HG02763 (cell line): ENCODE measurements at regions not wholly inside any gene's neighbourhood (a gene's known extent, or its start where the extent isn't known, plus 50 kb on each side); places are given as distances from the start of the nearest gene placed in this dataset.
A peak's percentile ranks its signal among the peaks of the same experiment; 100 is the strongest.

Experiments used
- ATAC-seq: cut with Tn5 transposase; IDR thresholded peaks from one replicate; pipeline ENCODE4 v1.9.1; 2021; ENCODE audit warnings: mild to moderate bottlenecking, moderate library complexity; ENCODE audit not compliant: unreplicated experiment

DNA sequence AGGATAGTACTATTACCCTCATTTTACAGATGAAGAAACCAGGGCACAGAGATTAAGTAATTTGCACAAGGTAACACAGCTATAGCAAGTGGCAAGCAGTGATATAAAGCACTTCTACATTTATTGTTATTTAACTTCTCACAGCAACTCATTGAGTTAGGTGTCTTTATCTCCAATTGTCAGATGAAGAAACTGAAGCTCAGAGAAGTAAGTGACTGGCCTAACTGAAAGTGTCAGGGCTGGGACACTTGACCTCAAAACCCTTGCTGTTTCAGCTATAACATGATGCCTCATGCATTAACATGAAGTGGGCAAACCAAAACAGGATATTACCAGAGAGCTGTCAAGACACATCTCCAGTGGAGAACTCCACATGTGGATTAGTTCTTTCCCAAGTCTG, 65.8 kb upstream of the LEKR1 start:
- ATAC-seq: peak; percentile 91

DNA sequence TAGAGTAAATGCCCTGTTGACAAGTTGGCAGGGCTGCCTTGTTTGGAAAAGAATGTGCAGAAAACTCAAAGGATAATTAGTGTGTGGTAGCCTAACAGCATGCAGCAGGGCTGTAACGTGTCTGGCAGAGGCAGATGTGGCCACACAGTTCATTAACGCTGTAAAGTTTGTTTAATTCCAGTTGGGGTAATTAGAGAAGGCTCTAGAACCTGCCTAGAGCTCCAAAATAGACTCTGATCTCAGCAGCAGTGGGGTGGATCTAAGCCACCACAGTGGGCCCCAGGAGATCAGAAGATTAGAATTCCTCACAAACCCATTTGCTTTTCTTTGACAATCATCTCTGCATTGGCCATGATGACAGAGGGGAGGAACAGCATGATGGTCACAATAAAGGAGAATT, 65.1 kb upstream of the LEKR1 start:
- ATAC-seq: no peak

DNA sequence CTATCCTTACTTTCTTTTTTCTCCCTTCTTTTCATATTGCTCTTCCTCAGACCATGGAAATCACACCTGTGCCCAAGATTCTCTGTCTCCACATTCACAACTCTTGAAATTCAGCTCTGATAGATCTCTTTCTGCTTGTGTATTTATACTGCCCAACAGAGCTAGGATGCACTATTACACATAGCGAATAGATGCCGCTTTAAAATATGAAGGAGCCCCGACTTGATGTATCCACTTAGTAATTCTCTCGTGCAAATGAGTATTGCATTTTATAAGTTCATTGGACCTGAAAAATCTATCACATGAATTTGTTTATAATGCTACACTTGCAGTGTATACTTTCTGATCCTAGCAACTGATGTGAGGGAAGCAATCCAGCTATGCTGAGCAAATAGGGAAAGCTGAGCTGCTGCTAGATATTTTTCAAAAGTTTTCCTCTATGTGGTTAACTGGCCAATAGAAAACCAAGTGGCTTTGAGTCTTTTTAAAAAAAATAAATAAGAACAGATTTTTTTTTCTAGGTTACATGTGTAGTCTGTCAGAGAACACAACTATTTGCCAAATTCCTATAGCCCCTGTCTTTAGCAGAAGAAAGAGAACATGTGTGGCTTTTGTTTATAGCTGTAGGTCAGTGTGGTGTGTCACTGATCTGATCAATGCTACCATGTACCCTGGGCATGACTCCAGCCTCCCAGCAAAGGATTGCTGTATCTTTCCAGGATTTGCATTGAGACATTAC, 64.3 kb upstream of the LEKR1 start:
- ATAC-seq: no peak

DNA sequence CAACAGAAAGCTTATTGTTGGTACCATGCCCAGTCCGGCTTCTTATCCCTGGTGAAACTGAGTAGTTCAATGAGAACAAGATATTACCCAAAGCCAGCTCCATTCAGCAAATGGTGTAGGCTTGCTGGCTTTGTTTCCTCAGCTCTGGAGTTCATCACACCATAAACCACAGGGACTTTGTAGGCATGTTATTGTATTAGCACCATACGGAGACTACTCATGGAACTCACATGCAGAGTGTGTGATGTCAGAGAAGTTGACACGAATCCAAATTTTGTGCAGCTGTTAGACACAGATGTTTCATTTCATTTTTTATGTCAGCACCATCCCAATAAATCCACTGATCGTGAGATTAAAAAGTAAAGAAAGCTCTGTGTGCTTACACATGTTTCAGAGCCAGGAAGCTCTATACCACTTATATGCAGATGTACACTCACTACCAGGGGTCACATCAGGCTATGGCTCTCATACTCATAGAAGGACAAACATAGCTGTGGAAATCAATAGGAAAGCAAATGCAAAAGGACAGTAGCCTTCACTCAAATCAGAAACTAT, 63.4 kb upstream of the LEKR1 start:
- ATAC-seq: no peak

DNA sequence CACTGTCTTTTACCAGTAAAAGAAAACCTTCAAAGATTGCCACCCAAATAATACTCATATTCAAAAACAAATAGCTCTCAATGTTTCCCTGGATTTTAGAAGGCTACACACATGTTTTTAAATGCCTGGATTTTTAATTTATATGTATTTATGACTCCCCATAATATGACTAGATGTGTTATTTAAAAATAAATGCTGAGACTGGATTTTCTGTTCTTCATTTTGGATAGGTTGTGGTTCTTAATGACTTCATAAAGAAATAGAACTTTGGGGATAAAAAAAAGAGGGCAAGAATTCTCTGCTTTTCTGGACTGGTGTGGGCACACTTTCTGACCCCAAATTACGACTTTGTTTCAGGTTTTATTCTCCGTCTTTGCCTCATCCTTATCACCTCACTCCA, 62.8 kb upstream of the LEKR1 start:
- ATAC-seq: no peak

DNA sequence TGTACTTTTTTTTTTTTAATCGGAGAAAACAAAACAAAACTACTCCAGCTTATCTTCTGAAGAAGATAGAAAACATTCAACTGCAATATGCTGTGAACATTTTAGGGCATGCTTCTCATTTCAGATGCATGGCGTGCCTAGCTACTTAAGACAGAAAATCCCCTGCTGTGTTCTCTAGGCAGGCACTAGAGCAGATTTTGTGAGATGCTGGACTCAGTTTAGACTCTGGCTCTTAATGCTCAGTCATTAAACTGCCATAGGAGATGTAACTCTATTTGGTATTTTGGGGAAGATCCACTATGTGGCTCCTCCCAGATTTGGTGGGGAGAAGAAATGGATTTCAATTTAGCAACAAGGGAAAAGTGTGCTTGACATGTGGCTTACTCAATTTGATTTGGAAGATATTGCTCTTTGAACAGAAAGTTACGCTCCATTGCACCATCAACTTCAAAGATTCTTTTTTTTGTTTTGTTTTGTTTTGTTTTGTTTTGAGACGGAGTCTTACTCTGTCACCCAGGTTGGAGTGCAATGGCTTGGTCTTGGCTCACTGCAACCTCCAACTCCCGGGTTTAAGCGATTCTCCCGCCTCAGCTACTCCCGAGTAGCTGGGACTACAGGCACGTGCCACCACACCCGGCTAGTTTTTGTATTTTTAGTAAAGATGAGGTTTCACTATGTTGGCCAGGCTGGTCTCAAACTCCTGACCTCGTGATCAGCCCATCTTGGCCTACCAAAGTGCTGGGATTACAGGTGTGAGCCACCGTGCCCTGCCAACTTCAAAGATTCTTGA, 62.0 kb upstream of the LEKR1 start:
- ATAC-seq: no peak

DNA sequence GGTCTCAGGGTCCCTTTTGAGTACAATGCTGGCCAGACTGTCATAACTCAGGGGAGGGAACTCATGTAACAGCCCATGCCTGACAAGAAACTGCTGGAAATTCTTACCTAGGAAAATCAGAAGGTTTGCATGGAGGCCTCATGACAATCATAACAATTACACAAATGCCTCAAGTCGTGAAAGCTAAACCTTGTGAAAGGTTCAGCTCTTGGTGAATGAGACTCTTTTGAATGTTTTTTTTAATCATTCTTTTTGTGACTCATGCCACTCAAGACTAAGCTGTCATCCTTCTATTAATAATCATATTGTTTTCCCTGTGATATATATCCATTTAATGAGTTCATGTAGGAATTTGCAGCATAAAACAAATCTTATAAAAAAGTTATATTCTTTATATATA, 61.4 kb upstream of the LEKR1 start:
- ATAC-seq: no peak

DNA sequence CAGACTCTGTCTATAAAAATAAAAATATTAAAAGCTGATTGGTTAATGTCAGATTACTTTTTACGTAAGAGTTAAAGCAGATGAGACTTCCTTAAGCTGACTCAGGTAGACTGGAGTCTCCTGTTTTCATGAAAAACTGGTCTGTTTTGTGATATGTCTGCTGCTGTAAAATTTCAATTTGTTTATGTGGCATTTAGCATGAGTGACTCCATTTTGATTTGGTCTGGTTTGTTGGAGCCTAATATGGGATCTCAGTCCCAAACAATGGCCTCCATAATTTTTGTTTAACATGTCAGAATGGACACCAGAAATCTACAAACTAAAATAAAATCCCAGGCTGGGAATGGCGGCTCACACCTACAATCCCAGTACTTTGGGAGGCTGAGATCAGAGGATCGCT, 57.8 kb upstream of the LEKR1 start:
- ATAC-seq: no peak

DNA sequence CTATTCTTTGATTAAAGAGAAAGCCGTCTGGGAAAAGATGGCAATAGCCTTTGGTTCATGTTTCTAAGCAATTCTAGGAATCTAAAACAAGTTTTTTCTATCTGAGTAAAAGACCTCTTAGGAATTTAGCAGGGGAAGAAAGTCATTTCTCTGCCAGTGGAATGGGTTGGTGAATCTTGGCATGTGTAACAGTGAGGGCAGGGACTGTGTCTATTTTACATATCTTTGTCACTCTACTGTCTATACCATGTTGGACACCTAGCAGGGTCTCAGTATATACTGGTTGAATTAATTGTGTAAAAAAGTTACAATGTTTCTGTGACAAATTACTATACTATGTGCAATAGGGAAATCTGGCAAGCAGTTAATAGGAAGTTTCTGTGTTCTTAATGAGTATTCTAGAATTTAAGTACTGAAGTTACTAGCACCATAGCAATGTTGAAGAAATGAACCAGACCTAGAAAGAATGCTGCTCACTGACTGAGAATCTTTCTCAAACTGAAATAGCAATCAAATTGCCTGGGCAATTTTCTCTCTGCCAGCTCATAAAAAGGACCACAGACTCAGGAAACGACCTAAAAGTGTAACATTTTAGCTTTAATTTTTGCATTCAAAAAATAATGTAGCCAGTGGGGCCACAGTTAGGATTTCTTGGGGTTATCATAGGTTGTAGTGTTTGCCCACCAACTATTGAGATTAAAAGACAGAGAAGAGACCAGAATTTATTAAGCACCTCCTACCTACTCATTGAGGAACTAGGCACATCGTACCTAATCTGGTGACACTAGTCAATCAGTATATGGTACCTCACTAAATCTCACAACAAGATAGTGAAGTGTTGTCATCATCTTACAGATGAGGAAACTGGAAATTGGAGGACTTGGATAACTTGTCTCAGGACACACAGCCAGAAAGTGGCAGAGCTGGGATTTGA, 56.2 kb upstream of the LEKR1 start:
- ATAC-seq: no peak

DNA sequence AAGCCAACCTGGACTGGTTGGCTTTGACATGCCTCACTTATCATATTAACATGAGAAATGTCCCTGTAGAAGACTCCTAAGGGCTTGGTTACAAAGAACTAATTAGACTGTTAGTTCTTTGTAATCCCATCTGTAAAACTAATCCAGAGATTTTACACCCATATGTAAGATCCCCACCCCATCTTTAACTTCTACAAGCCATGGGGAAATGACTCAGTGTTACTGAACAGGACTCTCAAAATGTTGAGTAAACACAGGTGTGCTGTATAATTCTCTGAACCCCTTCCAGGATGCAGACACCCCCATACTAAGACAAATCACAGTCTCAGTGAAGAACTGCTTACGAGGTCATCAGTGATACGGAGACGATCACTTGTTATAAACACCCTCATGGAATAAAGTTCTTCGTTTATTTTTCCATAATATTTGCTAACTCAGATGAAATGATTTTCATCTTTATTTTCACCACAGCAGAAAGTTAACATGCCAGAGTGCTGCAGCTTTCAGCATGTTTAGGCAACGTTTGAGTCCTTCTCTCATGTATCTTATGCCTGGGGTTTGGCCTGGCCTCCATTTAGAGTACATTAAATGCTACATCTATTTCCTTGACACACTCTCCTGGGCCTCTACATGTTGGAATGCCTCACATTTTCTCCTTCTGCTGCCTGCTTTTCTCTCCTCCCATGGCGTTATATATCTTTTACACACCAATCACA, 55.3 kb upstream of the LEKR1 start:
- ATAC-seq: no peak

DNA sequence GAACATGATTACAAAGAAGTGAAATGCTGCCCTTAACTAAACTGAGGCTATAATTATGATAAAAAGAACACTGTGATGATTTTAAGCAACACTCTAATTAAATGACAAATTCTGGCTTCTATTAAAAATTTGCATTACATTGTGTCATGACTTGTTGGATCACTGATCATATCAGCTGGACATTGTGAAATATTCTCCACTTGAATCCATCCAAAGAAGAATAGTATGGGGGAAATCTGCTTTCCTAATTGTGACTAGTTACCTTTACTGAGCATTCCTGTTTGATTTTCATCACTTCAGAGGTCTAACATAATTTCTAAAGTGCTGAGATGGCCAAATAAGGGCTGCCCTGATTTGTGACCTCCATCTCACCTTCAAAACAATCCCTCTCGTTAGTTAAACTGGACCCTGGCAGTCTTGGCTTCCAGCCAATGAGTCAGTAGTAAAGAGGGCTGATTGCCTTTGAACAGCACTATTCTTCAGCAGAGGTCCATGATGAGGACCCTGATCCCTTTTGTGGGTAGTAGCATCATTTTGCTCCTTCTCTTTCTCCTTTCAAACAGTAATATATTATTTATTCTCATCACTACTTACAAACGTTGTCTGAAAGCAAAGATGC, 53.5 kb upstream of the LEKR1 start:
- no peak for ATAC-seq

DNA sequence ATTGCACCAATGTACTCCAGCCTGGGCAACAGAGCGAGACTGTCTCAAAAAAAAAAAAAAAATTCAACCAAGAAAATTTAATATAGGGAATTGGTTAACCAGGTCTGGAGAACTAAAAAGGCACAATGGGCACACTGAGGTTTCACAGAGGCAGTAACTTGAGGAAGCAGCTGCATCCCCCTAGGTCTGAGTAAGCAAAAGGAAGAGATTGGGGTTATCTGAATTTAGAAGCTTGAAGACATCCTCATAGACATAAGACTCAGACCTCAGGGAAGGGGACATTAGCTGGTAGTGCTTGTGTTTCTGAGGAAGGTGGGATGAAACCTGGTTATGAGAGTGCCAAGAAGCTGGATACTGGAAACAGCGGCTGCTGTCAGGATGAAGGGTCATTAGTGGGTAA, 50.1 kb upstream of the LEKR1 start:
- ATAC-seq: no peak
